ENCODE measurements at regions not wholly inside any gene's neighbourhood (a gene's known extent, or its start where the extent isn't known, plus 50 kb on each side); places are given as distances from the start of the nearest gene placed in this dataset.
A peak's percentile ranks its signal among the peaks of the same experiment; 100 is the strongest.
"Not testable (repeated sequence)": the region's sequence is repeated elsewhere in the genome, so short reads cannot be mapped to it uniquely, and the experiment has no call there.

- Histone ChIP-seq H3K27ac (ENCODE audit: low read depth in 1 of 2, low read length in 2 of 2) (no peak overlapping the region), H3K4me1 (ENCODE audit: control insufficient read depth in 4 of 4, insufficient read depth in 4 of 4, low read length in 3 of 4) (no peaks in the 10 kb centered on the region), H3K36me3 (ENCODE audit: control insufficient read depth in 4 of 4, insufficient read depth in 3 of 4, low read depth in 1 of 4, low read length in 3 of 4) (no peaks in the 10 kb centered on the region), H3K9ac (ENCODE audit: low read depth in 1 of 2, low read length in 2 of 2) (no peak overlapping the region), H3K9me3 (ENCODE audit: control insufficient read depth in 4 of 4, low read length in 3 of 4) (peaks cover 0 to 4% (median 0%) of the 10 kb centered on the region in 4 donors), H3K27me3 (ENCODE audit: control insufficient read depth in 4 of 4, insufficient read depth in 4 of 4, low read length in 3 of 4) (no peaks in the 10 kb centered on the region), H3K4me3 (ENCODE audit: low read depth in 1 of 3, low read length in 3 of 3) (no peak overlapping the region)
- 75% methylated on average over 4 of the region's 4 CpGs for WGBS
- no peak for TF ChIP-seq NR2F2 (IDR thresholded peaks at IDR 0.05)
- no peak for TF ChIP-seq EGR1 (IDR thresholded peaks at IDR 0.05; ENCODE audit: low read depth in 2 of 2)
- TF ChIP-seq REST (IDR thresholded peaks at IDR 0.05) = no peak
- TF ChIP-seq FOXA2 (IDR thresholded peaks at IDR 0.05) = no peak
- TF ChIP-seq SP1 (IDR thresholded peaks at IDR 0.05) = no peak
- no peak for TF ChIP-seq JUND (IDR thresholded peaks at IDR 0.05)
- no peak for TF ChIP-seq GABPA (IDR thresholded peaks at IDR 0.05 in 1 of 2, conservative IDR thresholded peaks at IDR 0.05 in 1 of 2)
- no peak for DNase-seq (ENCODE audit: low spot score)
Observed at GRCh38 chr13:66237411-66238062, 992.6 kb downstream of the PCDH9 start.

GRCh38 chr13:66234159-66234558 is 996.0 kb downstream of the PCDH9 start:
- H3K27ac ChIP-seq (ENCODE audit: low read depth in 1 of 2, low read length in 2 of 2) = no peak overlapping the region
- 30% methylated on average over 1 of the region's 1 CpG for WGBS
- H3K27me3 ChIP-seq (ENCODE audit: control insufficient read depth in 4 of 4, insufficient read depth in 4 of 4, low read length in 3 of 4) = no peaks in the 10 kb centered on the region
- no peaks in the 10 kb centered on the region for H3K36me3 ChIP-seq (ENCODE audit: control insufficient read depth in 4 of 4, insufficient read depth in 3 of 4, low read depth in 1 of 4, low read length in 3 of 4)
- DNase-seq (ENCODE audit: low spot score) = no peak
- H3K4me3 ChIP-seq (ENCODE audit: low read depth in 1 of 3, low read length in 3 of 3) = no peak overlapping the region
- H3K9ac ChIP-seq (ENCODE audit: low read depth in 1 of 2, low read length in 2 of 2) = no peak overlapping the region
- peaks cover 0 to 4% (median 0%) of the 10 kb centered on the region in 4 donors for H3K9me3 ChIP-seq (ENCODE audit: control insufficient read depth in 4 of 4, low read length in 3 of 4)
- TF ChIP-seq RXRA (IDR thresholded peaks at IDR 0.05) (no peak), HNF4G (IDR thresholded peaks at IDR 0.05) (peak; percentile 23), YY1 (IDR thresholded peaks at IDR 0.05) (peak; percentile 35), FOXA1 (IDR thresholded peaks at IDR 0.05) (peak; percentile 28), CTCF (IDR thresholded peaks at IDR 0.05; ENCODE audit: low read depth, low read length, missing input control) (no peak), HNF4A (conservative IDR thresholded peaks at IDR 0.05) (peak; percentile 65 to 78), SP1 (IDR thresholded peaks at IDR 0.05) (peak; percentile 8), NR2F2 (IDR thresholded peaks at IDR 0.05) (no peak), FOXA2 (IDR thresholded peaks at IDR 0.05) (peak; percentile 54), JUND (IDR thresholded peaks at IDR 0.05) (no peak)
- no peaks in the 10 kb centered on the region for H3K4me1 ChIP-seq (ENCODE audit: control insufficient read depth in 4 of 4, insufficient read depth in 4 of 4, low read length in 3 of 4)

GRCh38 chr13:66231958-66232357 is 998.2 kb downstream of the PCDH9 start:
- H3K27ac ChIP-seq (ENCODE audit: low read depth in 1 of 2, low read length in 2 of 2); DNase-seq (ENCODE audit: low spot score); H3K9ac ChIP-seq (ENCODE audit: low read depth in 1 of 2, low read length in 2 of 2); H3K36me3 ChIP-seq (ENCODE audit: control insufficient read depth in 4 of 4, insufficient read depth in 3 of 4, low read depth in 1 of 4, low read length in 3 of 4); H3K4me1 ChIP-seq (ENCODE audit: control insufficient read depth in 4 of 4, insufficient read depth in 4 of 4, low read length in 3 of 4); H3K9me3 ChIP-seq (ENCODE audit: control insufficient read depth in 4 of 4, low read length in 3 of 4); H3K4me3 ChIP-seq (ENCODE audit: low read depth in 1 of 3, low read length in 3 of 3); H3K27me3 ChIP-seq (ENCODE audit: control insufficient read depth in 4 of 4, insufficient read depth in 4 of 4, low read length in 3 of 4): not testable (repeated sequence)
- 93% methylated on average over 4 of the region's 6 CpGs for WGBS

All from liver (tissue), 8 donors.